Right lobe of liver (tissue), 6 donors: ENCODE measurements at regions not wholly inside any gene's neighbourhood (a gene's known extent, or its start where the extent isn't known, plus 50 kb on each side); places are given as distances from the start of the nearest gene placed in this dataset.

Source experiments
- ATAC-seq, 4 donors: fragments of 200-7000 bp; cut with Tn5 transposase; one replicate each; pipeline ENCODE4 v1.9.1; 2020; ENCODE audit warnings: mild to moderate bottlenecking in 4 of 4, moderate library complexity in 4 of 4
- DNase-seq, 3 donors: peaks; one replicate each; pipeline ENCODE4 v3.0.0-alpha.2; 2020
- H3K27ac ChIP-seq, 3 donors: fragments of 200-600 bp; one replicate each; pipeline ENCODE4 v1.8.0; 2022
- H3K27me3 ChIP-seq, 2 donors: fragments of 200-600 bp; one replicate each; pipeline ENCODE4 v1.8.0; 2022
- H3K36me3 ChIP-seq, 4 donors: fragments of 200-600 bp; sonication (generic) in 1 of 4; one replicate each; pipeline versions ENCODE4 v1.5.1 to v1.8.0; 2017 to 2022; ENCODE audit warnings: control low read depth in 1 of 4
- H3K4me1 ChIP-seq, 4 donors: fragments of 200-600 bp; sonication (generic) in 1 of 4; one replicate each; pipeline versions ENCODE4 v1.5.1 to v1.8.0; 2017 to 2022; ENCODE audit warnings: control low read depth in 1 of 4
- H3K4me3 ChIP-seq, 3 donors: fragments of 200-600 bp; one replicate each; pipeline ENCODE4 v1.8.0; 2022
- H3K9me3 ChIP-seq, 4 donors: fragments of 200-600 bp; sonication (generic) in 1 of 4; one replicate each; pipeline versions ENCODE4 v1.5.1 to v1.8.0; 2017 to 2022; ENCODE audit warnings: control low read depth in 1 of 4
- CTCF ChIP-seq, 4 donors: fragments of 200-600 bp in 3 of 4; fragments of 450-650 bp in 1 of 4; IDR thresholded peaks; one replicate each; pipeline versions ENCODE4 v1.5.1 to v1.8.0; 2016 to 2022; ENCODE audit warnings: antibody characterized with exemption in 4 of 4, mild to moderate bottlenecking in 2 of 4
- POLR2A ChIP-seq: fragments of 450-650 bp; IDR thresholded peaks from one replicate; pipeline ENCODE4 v1.6.1; 2017; ENCODE audit warnings: antibody characterized with exemption, mild to moderate bottlenecking
- WGBS: methylation state at CpG from one replicate; pipeline ENCODE4 v1.1.6; 2018; ENCODE audit warnings: low coverage, low lambda C conversion rate; ENCODE audit not compliant: insufficient coverage; ENCODE audit errors: missing lambda C conversion rate; 5-methylcytosine and 5-hydroxymethylcytosine counted together
- intact Hi-C, 2 donors: fragments of 100-400 bp; cut with DNase I; formaldehyde crosslinking; loops; one replicate each; pipeline versions ENCODE4 v1.11.2 to v1.14.1; 2022
- donor health status: DM: no; HTN: yes; CAD: no.
- donor health status: DM: no; HTN: no; CAD: no.
- donor health status: DM: no; HTN: no; CAD: no.
- donor health status: DM: no; HTN: yes; CAD: no.
- donor health status: DM: no; HTN: yes; CAD: no.

GRCh38 chr6:10215326-10216110, 199.4 kb downstream of the TFAP2A start:
- Histone ChIP-seq H3K27ac (no peak overlapping the region), H3K36me3 (no peaks in the 10 kb centered on the region), H3K27me3 (no peaks in the 10 kb centered on the region), H3K9me3 (no peaks in the 10 kb centered on the region), H3K4me3 (no peak overlapping the region), H3K4me1 (no peaks in the 10 kb centered on the region)
- no peak for DNase-seq
- WGBS = 79% methylated on average over 6 of the region's 7 CpGs
- TF ChIP-seq POLR2A (no peak), CTCF (IDR thresholded peaks at IDR 0.05) (no peak)
- no peak for ATAC-seq
- intact Hi-C loops = no loop called here

- intact Hi-C loops = no loop called here
These were observed 204.8 kb downstream of the TFAP2A start for GRCh38 chr6:10210052-10210451.

GRCh38 chr6:10205892-10206291, 209.0 kb downstream of the TFAP2A start:
- WGBS = 45% methylated on average over 4 of the region's 4 CpGs
- H3K4me1 ChIP-seq = no peaks in the 10 kb centered on the region
- no peak for DNase-seq
- H3K27ac ChIP-seq = no peak overlapping the region
- no peak for ATAC-seq
- no peaks in the 10 kb centered on the region for H3K9me3 ChIP-seq
- H3K36me3 ChIP-seq = no peaks in the 10 kb centered on the region
- H3K4me3 ChIP-seq = no peak overlapping the region
- intact Hi-C loops = no loop called here
- no peaks in the 10 kb centered on the region for H3K27me3 ChIP-seq
- TF ChIP-seq CTCF (IDR thresholded peaks at IDR 0.05) = no peak
- no peak for TF ChIP-seq POLR2A

More at GRCh38 chr6:10210052-10210451, 204.8 kb downstream of the TFAP2A start:
- Histone ChIP-seq H3K27me3 (no peaks in the 10 kb centered on the region), H3K4me3 (no peak overlapping the region), H3K27ac (no peak overlapping the region), H3K4me1 (no peaks in the 10 kb centered on the region), H3K9me3 (no peaks in the 10 kb centered on the region), H3K36me3 (no peaks in the 10 kb centered on the region)
- WGBS = 30% methylated on average over 2 of the region's 2 CpGs
- TF ChIP-seq CTCF (IDR thresholded peaks at IDR 0.05) (no peak), POLR2A (no peak)
- no peak for DNase-seq
- ATAC-seq = no peak

- H3K9me3 ChIP-seq = no peaks in the 10 kb centered on the region
- H3K4me1 ChIP-seq = no peaks in the 10 kb centered on the region
- no peaks in the 10 kb centered on the region for H3K36me3 ChIP-seq
- intact Hi-C loops = no loop called here
- H3K27me3 ChIP-seq = no peaks in the 10 kb centered on the region
- H3K27ac ChIP-seq = no peak overlapping the region
- no peak for ATAC-seq
- TF ChIP-seq CTCF (IDR thresholded peaks at IDR 0.05) (no peak), POLR2A (no peak)
- no peak for DNase-seq
- H3K4me3 ChIP-seq = no peak overlapping the region
- 21% methylated on average over 3 of the region's 3 CpGs for WGBS
These were observed 209.8 kb downstream of the TFAP2A start for GRCh38 chr6:10205120-10205519.
